ENCODE measurements at regions not wholly inside any gene's neighbourhood (a gene's known extent, or its start where the extent isn't known, plus 50 kb on each side); places are given as distances from the start of the nearest gene placed in this dataset.

- ChIA-PET CTCF (no interaction called here), POLR2A (no interaction called here)
- TF ChIP-seq, protein P1, sequence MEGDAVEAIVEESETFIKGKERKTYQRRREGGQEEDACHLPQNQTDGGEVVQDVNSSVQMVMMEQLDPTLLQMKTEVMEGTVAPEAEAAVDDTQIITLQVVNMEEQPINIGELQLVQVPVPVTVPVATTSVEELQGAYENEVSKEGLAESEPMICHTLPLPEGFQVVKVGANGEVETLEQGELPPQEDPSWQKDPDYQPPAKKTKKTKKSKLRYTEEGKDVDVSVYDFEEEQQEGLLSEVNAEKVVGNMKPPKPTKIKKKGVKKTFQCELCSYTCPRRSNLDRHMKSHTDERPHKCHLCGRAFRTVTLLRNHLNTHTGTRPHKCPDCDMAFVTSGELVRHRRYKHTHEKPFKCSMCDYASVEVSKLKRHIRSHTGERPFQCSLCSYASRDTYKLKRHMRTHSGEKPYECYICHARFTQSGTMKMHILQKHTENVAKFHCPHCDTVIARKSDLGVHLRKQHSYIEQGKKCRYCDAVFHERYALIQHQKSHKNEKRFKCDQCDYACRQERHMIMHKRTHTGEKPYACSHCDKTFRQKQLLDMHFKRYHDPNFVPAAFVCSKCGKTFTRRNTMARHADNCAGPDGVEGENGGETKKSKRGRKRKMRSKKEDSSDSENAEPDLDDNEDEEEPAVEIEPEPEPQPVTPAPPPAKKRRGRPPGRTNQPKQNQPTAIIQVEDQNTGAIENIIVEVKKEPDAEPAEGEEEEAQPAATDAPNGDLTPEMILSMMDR (IDR thresholded peaks at IDR 0.05; ENCODE audit: control extremely low read depth, extremely low read depth, low read depth, missing control alignments) = no peak
- no peak for DNase-seq (ENCODE audit: extremely low spot score)
Measured at GRCh38 chr4:149933120-149933519, 117.5 kb upstream of the IQCM start.

DNA sequence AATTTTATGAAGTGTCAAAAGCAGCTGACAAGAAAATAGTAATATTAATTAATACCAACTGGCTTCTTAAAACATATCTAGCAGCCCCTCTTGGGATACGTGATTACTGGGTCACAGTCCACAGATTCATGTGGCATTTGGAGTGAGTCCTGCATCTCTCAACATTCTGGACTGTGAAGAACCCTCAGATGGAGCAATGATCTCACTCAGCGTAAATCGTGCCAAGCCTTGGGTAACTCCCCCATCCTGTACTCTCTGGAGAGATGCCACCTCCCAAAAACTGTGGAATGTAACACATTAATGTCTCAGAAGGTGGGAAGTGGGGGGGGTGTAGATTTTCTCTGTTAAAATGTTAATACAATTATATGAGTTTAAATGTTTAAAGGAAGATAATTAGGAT is 118.2 kb upstream of the IQCM start:
- DNase-seq (ENCODE audit: extremely low spot score) = no peak
- ChIA-PET CTCF (no interaction called here), POLR2A (no interaction called here)
- TF ChIP-seq, protein P1 (IDR thresholded peaks at IDR 0.05; ENCODE audit: control extremely low read depth, extremely low read depth, low read depth, missing control alignments) = no peak

DNA sequence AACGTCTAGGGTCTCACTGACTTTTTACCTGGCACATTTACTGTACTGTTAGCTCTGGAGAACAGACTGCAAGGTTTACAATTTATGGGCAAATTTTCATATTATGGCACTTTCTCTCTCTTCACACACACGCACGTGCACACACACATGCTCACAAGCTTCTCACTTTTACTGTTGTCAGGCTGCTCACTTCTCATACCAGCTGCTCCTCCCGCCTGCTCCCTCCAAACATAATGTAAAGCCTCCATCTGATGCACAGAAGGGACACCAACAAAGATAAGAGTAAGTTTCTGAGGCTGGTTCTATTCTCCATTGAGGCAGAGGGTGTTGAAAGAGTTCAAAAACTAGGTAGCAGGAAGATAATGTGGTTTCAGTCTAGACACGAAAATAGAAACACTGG is 128.9 kb upstream of the DCLK2 start:
- DNase-seq (ENCODE audit: extremely low spot score) = no peak
- TF ChIP-seq, protein P1 (IDR thresholded peaks at IDR 0.05; ENCODE audit: control extremely low read depth, extremely low read depth, low read depth, missing control alignments) = no peak
- CTCF ChIA-PET = no interaction called here
- POLR2A ChIA-PET = no interaction called here

- CTCF ChIA-PET = interaction anchor here (1.0 to 1.4 kb wide), 2 partner anchors 9 to 20 kb away, joined by 4 read pairs; no protein-coding TSS in a partner anchor
- no peak for DNase-seq (ENCODE audit: extremely low spot score)
- TF ChIP-seq, protein P1 (IDR thresholded peaks at IDR 0.05; ENCODE audit: control extremely low read depth, extremely low read depth, low read depth, missing control alignments) = no peak
- POLR2A ChIA-PET = no interaction called here
Measured at GRCh38 chr4:149951152-149951900, 126.9 kb upstream of the DCLK2 start.

DNA sequence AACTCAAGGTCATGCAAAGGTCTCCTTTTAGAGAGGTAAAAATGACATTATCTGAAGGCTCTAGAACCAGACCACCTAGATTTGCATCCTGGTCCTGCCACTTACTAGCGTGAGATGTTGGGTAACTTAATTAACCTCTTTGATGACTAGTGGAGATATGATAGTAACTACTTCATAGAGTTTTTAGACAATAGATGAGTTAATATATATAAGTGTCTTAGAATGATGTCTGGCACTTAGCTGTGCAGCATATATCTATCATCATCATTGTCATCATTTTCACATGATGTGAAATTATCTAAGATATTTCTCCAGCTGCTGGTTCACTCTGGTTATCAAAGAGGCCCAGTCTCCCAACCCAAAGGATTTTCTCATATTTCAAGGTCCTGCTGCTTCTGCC is 126.1 kb upstream of the DCLK2 start:
- ChIA-PET POLR2A (no interaction called here), CTCF (interaction anchor here (0.9 to 1.4 kb wide), 2 partner anchors 21 to 291 kb away, joined by 3 to 4 read pairs; no protein-coding TSS in a partner anchor)
- no peak for DNase-seq (ENCODE audit: extremely low spot score)
- TF ChIP-seq, protein P1 (IDR thresholded peaks at IDR 0.05; ENCODE audit: control extremely low read depth, extremely low read depth, low read depth, missing control alignments) = no peak

DNA sequence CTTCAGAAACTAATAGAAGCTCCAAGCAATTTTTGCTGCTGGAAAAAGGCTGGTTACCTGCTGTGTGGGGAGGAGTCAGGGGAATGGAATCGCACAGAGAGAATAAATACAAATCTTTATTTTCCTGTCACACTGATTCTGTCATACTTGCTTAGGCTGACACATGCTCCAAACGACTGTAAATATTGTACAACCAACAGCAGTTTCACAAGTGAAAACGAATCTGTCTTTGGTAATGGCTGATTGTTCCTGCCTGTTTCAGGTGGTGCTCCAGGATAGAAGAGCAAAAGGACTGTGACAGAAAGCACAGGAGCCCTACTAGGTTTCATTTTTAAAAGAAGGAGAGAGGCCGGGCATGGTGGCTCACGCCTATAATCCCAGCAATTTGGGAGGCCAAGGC is 125.5 kb upstream of the DCLK2 start:
- no peak for DNase-seq (ENCODE audit: extremely low spot score)

More for the DNA sequence above, 125.5 kb upstream of the DCLK2 start:
- TF ChIP-seq, protein P1 (IDR thresholded peaks at IDR 0.05; ENCODE audit: control extremely low read depth, extremely low read depth, low read depth, missing control alignments) = no peak
- POLR2A ChIA-PET = no interaction called here
- CTCF ChIA-PET = interaction anchor here (0.9 to 1.4 kb wide), 2 partner anchors 22 to 290 kb away, joined by 3 to 4 read pairs; no protein-coding TSS in a partner anchor
